HG03097 (cell line): ENCODE measurements at regions not wholly inside any gene's neighbourhood (a gene's known extent, or its start where the extent isn't known, plus 50 kb on each side); places are given as distances from the start of the nearest gene placed in this dataset.
"Not testable (repeated sequence)": the region's sequence is repeated elsewhere in the genome, so short reads cannot be mapped to it uniquely, and the experiment has no call there.

Source experiments
- ATAC-seq: cut with Tn5 transposase; IDR thresholded peaks from one replicate; pipeline ENCODE4 v1.9.1; 2021; ENCODE audit not compliant: unreplicated experiment, low FRiP score

- ATAC-seq: not testable (repeated sequence)
These were observed 962.1 kb upstream of the DEFB115 start for GRCh38 chr20:30295396-30295795.

GRCh38 chr20:30295967-30296366, 961.5 kb upstream of the DEFB115 start:
- not testable (repeated sequence) for ATAC-seq

- not testable (repeated sequence) for ATAC-seq
These were observed 959.4 kb upstream of the DEFB115 start for GRCh38 chr20:30297878-30298595.

- ATAC-seq: not testable (repeated sequence)
These were observed 957.2 kb upstream of the DEFB115 start for GRCh38 chr20:30300220-30300642.

GRCh38 chr20:30302786-30303185, 954.7 kb upstream of the DEFB115 start:
- ATAC-seq: not testable (repeated sequence)

- not testable (repeated sequence) for ATAC-seq
These were observed 947.5 kb upstream of the DEFB115 start for GRCh38 chr20:30309938-30310337.

GRCh38 chr20:30310385-30310784, 947.1 kb upstream of the DEFB115 start:
- ATAC-seq: not testable (repeated sequence)

- not testable (repeated sequence) for ATAC-seq
These were observed 945.2 kb upstream of the DEFB115 start for GRCh38 chr20:30312220-30312619.

- ATAC-seq: not testable (repeated sequence)
These were observed 943.8 kb upstream of the DEFB115 start for GRCh38 chr20:30313660-30314059.

GRCh38 chr20:30316063-30316462, 941.4 kb upstream of the DEFB115 start:
- not testable (repeated sequence) for ATAC-seq

- ATAC-seq: not testable (repeated sequence)
These were observed 940.7 kb upstream of the DEFB115 start for GRCh38 chr20:30316532-30317299.

GRCh38 chr20:30333744-30334143, 923.7 kb upstream of the DEFB115 start:
- ATAC-seq: not testable (repeated sequence)

- ATAC-seq: not testable (repeated sequence)
These were observed 919.9 kb upstream of the DEFB115 start for GRCh38 chr20:30337556-30337955.

GRCh38 chr20:30348932-30349331, 908.5 kb upstream of the DEFB115 start:
- not testable (repeated sequence) for ATAC-seq

GRCh38 chr20:30356854-30357467, 900.5 kb upstream of the DEFB115 start:
- ATAC-seq: not testable (repeated sequence)

- not testable (repeated sequence) for ATAC-seq
These were observed 895.7 kb upstream of the DEFB115 start for GRCh38 chr20:30361756-30362155.

- not testable (repeated sequence) for ATAC-seq
These were observed 881.1 kb upstream of the DEFB115 start for GRCh38 chr20:30376430-30376766.

- peak; percentile 86 for ATAC-seq
These were observed 880.5 kb upstream of the DEFB115 start for GRCh38 chr20:30376767-30377658.

- ATAC-seq: not testable (repeated sequence)
These were observed 879.1 kb upstream of the DEFB115 start for GRCh38 chr20:30378317-30378716.

GRCh38 chr20:30378721-30379120, 878.7 kb upstream of the DEFB115 start:
- ATAC-seq: not testable (repeated sequence)
